Non-pigmented ciliary epithelial cell (primary cell): ENCODE measurements at regions not wholly inside any gene's neighbourhood (a gene's known extent, or its start where the extent isn't known, plus 50 kb on each side); places are given as distances from the start of the nearest gene placed in this dataset.
"Not testable (repeated sequence)": the region's sequence is repeated elsewhere in the genome, so short reads cannot be mapped to it uniquely, and the experiment has no call there.

Experiments
- DNase-seq: peaks from one replicate; pipeline ENCODE4 v3.0.0-alpha.2; 2010; ENCODE audit warnings: low read depth

DNA sequence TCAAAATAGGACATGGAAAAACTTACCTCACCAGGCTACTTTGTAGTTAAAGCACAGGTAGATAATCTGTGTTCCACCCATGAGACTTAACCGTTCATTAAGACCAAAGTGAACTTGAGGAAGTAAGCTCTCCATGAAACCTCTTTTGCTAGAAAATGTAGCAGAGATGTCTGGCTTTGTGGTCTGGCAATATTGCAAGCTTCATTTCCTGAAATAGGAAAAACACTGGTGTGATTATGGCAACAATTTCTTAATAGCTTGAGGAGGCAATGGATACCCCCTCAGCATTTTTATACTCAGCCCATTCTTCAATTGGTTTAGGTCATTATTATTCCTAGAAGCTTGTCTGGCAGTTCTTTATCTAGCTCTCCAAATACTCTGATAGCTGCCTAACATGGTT lies 957.3 kb downstream of the IGSF11 start:
- no peak for DNase-seq

DNA sequence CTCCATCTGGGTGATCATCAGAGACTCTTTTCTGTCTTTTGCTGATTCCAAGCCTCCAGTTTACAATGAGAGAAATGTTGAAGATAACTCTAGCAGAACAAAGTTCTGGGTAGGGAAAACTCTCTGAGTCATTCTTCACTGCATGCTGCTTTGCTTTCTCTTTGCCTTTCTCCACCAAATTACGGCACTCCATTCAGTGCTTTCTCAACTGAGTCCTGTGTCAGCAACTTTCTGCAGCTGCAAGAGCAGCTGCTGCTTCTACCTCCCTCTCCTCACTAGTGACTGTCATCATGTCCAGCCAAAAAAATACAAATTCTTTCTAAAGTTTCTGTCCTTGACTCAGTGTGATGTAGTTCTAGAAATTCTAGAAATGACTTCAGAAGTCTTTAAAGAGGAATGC lies 953.8 kb downstream of the IGSF11 start:
- DNase-seq = no peak

DNA sequence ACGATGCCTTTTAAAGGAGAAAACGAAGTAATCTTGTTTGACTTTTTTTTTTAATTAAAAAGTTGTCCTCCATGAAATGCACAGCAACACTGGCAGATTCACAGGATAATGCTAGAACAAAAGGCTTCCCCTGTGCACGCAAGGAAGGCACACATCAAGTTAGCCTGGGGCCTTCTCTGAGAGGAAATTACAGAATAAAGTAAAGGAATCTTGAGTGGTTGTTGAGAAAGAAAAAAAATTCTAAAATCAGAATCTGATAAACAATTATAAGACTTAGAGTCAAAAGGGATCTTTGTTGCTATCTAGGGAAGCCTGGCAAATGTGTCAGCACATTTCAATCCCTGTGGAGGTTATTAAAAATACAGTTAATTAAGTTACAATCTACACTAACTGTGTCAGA lies 946.0 kb downstream of the IGSF11 start:
- DNase-seq = no peak

DNA sequence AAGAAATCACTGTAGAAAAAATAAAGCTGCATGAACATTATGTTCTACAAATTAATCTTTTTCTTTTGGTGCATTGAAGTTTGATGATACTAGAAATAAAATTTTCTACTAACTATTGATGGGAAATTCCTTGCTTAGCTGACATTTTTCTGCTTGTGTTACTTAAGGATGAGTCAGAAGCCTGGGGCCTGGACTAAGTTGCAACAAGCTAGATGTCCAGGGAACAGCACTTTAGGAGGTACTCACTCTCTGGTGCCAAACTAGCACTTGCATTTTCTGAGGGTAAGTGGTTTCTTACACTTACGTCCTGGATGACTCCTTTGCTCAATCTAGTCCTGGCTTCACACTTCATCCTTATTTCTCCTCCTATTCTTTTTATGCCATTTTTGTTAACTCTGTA lies 945.1 kb downstream of the IGSF11 start:
- DNase-seq = no peak

DNA sequence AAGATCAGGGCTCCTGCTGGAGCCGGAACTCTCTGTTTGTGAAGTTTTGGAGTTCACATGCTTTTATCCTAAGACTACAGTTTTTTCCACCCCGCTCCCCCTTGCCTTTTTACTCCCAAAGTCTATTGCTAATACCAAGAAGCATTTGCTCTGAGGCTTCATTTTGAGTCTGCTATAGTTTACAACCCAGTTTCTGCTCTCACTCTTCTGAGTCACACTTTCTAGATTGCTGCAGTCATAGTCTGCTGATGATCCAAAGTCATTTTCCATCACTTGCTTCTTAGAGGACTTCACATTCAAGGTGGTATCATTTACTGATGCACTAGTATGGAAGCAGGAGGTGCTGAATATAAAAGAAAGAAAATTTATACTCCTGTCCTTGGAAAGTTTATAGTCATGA lies 937.4 kb downstream of the IGSF11 start:
- DNase-seq = no peak

DNA sequence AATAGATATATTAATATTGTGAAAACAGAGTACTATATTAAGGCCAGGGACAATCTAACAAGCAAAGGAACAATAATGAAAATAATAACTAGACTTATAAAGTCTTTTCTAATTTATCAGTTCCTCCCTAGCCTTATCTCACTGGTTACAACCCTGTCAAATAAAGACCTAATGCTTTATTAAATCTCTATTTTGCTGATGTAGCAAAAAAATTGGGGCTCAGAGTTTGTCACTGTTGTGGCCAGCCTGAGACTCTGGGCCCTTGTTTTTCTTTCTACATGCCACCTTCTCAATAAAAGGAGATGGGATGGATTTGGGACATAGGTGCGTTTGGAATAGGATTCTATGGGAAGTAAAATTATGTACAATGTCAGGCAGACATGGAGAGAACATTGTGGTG lies 937.0 kb downstream of the IGSF11 start:
- no peak for DNase-seq

DNA sequence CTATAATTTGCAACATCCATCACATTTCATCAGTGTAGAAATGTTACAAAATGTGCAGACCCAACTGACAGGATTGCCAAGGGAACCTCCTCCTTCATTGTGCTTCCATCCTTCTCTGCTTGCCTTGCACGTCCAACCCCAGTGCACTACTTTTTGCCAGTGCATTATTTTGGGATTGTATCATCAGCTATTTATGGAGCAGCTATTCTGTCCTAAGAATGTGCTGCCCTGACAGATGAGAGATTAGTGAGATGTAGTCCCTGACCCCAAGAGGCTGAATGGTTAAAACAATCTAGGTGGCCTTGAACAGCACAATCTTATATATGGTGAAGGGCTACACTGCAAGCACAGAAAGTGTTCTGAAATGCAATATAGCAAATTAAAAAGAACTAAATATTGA lies 935.8 kb downstream of the IGSF11 start:
- DNase-seq = no peak

DNA sequence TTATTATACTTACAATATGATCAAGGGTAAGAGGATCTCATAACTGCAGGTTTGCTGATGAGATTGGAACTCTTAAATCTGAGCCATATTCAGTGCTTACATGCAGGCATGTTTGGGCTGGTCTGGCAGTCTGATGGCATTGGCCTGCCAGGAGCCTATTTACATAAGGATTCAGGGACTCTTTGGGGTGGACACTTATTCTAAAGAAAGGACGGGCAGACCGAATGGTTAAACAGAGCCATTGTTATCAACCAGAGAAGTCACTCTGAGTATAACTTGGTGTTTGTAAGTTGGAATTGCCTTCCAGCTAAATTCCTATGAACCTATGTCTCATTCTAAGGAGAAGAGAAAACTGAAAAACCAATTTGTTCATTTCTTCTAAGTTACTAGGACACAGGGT lies 932.8 kb downstream of the IGSF11 start:
- no peak for DNase-seq

DNA sequence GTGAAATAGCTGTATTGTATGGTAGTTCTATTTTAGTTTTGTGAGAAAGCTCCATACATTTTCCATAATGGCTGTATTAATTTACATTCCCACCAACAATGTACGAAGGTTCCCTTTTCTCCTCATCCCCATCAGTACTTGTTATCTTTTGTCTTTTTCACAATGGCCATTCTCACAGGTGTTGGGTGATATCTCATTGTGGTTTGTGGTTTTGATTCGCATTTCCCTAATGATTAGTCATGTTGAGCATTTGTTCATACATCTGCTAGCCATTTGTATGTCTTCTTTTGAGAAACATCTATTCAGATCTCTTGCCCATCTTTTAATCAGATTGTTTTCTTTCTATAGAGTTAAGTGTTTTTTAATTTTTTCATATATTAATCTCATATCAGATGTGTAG lies 931.9 kb downstream of the IGSF11 start:
- DNase-seq = no peak

DNA sequence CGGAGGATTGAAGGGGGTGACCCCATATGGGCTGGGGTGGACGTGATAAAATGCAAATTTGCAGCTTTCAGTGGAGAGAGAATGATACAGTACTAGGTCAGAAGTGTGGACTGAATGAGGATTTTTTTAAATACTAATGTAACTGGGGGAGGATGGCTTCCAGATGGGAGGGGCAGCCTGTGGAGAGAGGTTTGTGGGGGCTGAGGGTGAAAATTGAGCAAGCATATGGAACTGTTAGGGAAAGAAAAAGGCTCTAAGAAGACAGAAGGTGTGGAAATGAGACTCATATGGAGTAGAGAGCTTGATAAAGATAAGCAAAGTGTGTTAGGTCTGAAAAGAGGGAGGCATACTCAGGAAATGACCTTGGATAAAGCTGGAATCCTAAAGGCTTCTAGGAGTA lies 926.4 kb downstream of the IGSF11 start:
- DNase-seq = no peak

DNA sequence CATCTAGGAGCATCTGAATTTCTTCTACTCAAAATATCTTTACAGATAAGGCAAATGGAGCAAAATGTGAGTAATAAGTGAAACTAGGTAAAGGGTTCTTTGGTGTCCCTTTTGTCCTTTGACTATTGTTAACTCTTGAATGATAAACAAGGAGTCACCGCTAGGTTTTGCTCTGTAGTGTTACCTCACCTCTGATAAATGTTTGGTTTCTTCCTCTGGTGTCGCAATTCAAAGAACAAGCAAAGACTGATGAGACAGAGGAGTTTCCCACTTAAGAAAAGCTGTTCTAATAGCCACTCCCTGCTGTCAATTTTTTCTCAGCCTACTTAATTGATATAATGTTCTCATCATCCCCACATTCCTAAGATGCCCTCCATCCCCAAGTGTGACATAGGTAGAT lies 925.9 kb downstream of the IGSF11 start:
- no peak for DNase-seq

DNA sequence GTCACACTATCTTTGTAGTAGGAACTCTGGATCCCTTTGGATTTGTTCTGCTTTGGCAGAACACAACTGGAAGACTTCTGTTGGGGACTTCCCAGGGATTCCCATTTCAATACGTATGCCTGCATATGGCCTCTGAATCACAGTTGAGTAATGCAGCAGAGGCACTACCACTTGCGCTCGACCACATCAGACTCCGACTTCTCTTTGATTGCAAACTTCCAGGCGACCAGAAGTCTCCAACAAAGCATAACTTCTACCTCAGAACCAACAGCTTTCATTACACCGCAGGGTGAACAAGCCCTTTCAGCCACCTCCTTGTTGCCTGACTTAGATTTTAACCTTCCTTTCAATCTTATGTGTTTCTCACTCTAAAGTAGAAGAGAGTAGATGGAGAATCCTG lies 924.4 kb downstream of the IGSF11 start:
- no peak for DNase-seq

DNA sequence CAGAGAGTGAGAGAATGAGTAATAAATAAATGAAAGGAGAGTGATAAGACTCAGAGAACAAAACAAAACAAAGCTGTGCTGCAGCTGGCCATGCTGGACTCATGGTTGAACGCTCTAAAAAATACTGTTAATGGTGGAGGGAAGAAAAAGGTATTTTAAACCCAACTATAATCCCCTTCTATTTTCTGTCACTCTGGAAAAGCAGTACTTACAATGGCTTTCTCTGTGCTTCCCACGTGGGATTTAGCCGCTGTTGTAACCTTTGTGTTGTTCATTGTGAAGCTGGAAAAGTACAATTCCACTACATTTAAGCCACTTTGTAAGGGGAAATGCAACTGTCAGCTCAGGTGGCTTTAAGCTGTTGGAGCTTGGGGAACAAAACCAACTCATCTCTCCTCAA lies 917.7 kb downstream of the IGSF11 start:
- DNase-seq = no peak

DNA sequence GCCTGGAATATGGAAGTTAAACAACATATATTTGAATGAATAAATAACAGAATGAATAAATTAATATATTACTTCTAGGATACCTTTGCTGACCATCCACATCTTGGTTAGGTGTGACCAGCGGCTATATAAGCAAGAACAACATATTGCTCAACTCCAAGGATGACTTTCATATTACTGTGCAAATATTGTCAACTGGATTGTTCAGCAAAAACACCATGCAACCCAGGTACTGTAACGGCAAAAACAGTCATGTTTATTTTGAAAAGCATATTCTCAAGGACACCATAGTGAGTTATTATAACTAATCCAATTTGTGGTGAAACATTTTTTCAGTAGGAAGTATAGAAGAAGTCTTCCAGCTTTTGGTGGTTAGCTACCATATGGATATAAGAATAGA lies 907.9 kb downstream of the IGSF11 start:
- DNase-seq = no peak

DNA sequence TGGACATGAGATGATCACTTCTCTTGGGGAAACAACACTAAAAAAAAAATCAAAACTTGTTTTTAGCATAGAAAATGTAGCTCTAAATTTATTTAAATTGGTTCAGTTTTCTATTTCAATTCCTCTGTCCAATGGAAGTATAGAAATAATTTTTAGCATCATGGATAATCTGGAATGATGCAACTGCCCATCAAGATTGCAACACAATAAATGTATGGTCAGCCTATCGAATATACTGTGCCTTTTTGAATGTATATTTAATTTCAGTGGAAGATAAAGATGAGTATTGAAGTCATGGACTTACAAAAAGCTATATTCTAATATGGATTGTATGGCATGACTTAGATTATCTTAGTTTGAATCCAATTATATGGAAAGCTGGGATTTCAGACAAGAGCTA lies 906.7 kb downstream of the IGSF11 start:
- DNase-seq = no peak

DNA sequence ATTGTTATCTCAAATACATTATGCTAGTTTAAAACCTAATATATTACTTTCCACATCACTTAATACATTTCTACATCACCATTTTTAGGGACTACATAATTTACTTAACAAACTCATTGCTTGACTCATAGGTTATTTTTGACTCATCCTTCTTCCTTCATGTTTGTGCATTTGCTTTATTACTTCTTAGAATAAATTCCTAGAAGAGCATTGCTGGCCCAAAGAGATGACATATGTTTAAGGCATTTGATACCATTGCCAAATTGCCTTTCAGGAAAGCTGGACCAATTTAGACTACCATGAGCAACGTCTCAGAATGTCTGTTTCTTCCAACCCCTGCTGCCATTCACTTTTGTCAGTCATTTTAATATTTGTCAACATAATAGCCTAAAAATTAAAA lies 905.8 kb downstream of the IGSF11 start:
- DNase-seq = peak; percentile 3

DNA sequence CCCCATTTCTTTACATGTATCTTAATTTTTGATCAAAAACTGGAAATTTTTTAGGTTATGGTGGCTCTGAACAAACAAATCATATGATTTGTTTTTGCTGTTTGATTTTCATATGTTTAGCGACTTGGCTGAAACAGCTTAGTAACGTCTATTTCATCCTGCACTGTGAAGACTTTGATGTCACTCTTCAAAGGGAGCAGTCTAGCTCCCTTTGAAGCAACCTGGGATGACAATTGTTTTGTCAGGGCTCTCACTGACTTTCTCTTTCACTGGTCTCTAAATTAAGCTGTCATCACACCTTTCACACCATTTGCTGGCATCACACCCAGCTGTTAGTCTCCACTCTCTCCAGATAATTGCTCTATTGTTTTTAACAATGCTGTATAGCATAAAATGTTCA lies 896.9 kb downstream of the IGSF11 start:
- DNase-seq = no peak

DNA sequence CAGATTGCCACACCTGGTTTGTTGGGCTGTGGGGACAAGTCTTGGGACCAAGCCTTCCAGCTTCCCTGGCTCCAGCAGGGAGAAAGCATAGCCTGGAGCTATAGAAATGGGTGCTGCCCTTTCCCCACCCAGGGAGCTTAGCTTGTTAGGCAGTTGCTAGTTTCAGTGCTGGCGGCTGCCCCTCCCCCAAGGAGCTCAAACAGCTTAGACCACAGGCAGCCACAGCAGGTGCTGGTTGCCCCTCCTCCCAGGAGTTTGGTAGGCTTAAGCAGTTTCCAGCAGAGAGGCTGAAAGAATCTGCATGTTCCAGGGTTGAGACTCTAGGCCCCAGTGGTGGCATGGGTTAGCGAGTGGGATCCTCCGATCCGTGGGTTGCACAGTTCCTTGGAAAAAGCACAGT lies 889.7 kb downstream of the IGSF11 start:
- DNase-seq = no peak

DNA sequence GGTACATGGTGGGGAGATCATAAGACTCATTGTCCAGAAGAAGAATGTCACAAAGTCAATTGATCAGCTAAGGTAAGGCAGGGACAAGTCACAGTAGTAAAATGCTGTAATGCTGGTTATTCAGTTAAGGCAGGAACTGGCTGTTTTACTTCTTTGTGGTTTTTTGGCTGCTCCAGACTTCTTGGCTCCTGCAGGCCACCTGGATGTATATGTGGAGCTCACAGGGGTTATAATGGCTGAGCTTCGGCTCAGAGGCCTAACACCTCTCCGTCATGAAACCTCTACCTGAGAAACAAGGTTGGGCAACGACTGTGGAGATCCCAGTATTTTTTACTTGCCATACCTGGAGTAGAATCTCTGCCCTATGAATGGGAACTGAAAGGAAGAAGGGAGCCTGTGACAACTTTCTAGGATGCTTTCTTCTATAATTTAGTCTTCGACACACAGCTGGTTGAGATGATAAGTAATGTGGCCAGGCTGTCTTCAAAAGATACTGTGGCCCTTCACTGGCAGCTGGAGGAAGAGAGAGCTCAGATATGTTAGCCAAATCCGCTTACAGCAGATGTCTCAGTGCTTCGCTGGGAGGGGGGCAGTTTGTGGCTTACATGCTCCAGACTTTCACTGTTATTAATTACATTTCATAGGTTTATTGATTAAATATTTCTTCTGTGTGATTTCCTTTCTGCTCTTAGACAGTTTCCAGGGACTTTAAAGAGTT lies 887.8 kb downstream of the IGSF11 start:
- DNase-seq = no peak

DNA sequence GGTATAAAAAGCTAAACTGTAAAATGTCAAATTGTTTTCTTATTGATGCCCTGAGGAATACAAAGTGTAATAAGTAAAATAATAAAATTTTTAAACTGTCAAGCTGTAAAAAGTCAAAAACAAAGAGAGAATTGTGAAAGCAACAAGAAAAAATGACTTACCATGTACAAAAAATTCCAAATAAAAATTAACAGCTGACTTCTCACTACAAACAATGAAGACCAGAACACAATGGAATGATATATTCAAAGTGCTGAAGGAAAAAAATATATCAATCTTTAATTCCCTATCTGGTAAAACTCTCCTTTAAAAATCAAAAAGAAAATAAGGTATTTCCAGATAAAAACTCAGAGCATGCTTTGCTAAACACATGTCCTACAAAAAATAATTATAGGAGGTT lies 883.5 kb downstream of the IGSF11 start:
- DNase-seq = no peak

DNA sequence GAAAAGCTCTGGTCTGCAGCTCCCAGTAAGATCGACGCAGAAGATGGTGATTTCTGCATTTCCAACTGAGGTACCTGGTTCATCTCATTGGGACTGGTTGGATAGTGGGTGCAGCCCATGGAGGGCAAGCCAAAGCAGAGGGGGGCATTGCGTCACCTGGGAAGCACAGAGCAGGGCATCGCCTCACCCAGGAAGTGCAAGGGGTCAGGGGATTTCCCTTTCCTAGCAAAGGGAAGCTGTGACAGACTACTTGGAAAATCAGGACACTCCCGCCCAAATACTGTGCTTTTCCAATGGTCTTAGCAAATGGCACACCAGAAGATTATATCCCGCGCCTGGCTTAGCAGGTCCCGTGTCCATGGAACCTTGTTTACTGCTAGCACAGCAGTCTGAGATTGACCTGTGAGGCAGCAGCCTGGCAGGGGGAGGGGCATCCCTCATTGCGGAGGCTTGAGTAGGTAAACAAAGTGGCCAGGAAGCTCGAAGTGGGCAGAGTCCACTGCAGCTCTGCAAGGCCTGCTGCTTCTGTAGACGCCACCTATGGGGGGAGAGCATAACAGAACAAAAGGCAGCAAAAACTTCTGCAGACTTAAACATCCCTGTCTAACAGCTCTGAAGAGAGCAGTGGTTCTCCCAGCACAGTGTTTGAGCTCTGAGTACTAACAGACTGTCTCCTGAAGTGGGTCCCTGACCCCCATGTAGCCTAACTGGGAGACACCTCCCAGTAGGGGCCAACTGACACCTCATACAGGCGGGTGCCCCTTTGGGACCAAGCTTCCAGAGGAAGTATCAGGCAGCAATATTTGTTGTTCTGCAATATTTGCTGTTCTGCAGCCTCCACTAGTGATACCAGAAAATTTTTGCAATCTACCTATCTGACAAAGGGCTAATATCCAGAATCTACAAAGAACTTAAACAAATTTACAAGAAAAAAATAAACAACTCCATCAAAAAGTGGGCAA lies 871.7 kb downstream of the IGSF11 start:
- DNase-seq = not testable (repeated sequence)

DNA sequence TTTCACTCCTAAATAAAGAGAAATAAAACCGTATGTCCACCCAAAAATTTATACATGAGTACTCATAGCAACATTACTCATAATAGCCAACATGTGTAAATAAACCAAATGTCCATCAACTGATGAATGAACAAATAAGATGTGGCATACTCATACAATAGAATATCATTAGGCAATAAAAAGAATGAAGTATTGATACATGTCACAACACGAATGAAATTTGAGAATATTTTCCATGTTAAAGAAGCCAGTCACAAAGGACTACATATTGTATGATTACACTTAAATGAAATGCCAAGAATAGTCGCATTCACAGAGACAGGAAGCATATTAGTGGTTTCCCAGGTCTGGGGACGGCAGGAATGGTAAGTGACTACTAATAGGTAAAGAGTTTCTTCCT lies 869.2 kb downstream of the IGSF11 start:
- DNase-seq = no peak

DNA sequence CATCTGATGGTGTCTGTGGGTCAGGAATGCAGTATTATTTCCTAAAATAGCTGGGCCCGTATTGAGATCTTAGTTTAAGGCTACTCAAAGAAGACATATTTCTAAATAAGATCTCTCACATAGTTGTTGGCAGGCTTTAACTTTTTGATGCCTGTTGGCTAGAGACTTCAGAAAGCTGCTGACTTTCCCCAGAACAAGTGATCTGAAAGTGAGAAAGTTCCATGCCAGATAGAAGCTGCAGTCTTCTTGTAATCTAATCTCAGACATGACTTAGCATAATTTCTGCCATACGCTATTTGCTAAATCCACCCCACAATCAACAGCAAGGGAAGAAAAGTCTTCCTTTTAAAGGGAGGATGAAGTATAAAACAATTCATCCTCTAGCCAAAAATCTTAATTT lies 867.1 kb downstream of the IGSF11 start:
- DNase-seq = no peak

DNA sequence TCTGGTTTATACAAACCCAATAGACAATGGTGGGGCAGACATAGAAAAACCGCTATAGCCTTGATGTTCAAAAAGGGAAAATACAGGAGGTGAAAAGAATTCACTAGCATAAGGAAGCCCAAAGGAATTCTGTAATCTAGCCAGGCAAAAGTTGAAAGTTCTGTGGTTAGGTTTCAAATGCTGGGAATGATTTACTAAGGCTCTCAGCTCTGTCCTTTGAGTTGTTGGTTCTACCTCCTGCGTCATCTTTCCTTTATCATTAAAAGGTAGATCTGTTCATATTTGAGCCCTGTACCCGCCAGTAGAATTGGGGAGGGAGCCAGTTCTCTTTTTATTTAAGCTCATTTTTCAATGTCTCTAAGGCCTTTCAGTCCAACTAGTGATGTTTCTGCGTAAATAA lies 866.5 kb downstream of the IGSF11 start:
- no peak for DNase-seq
